Caki2 (cell line): ENCODE measurements at regions not wholly inside any gene's neighbourhood (a gene's known extent, or its start where the extent isn't known, plus 50 kb on each side); places are given as distances from the start of the nearest gene placed in this dataset.
"Not testable (repeated sequence)": the region's sequence is repeated elsewhere in the genome, so short reads cannot be mapped to it uniquely, and the experiment has no call there.

Experiments
- DNase-seq: peaks from one replicate; pipeline ENCODE4 v3.0.0-alpha.2; 2015; ENCODE audit warnings: low read depth
- in situ Hi-C: cut with HindIII; loops from 2 replicates; pipeline ENCODE4 v1.10.0; 2016; ENCODE audit warnings: low sequenced_read_pairs, low pct_unique_long_range_greater_than_20kb, mixed read lengths

DNA sequence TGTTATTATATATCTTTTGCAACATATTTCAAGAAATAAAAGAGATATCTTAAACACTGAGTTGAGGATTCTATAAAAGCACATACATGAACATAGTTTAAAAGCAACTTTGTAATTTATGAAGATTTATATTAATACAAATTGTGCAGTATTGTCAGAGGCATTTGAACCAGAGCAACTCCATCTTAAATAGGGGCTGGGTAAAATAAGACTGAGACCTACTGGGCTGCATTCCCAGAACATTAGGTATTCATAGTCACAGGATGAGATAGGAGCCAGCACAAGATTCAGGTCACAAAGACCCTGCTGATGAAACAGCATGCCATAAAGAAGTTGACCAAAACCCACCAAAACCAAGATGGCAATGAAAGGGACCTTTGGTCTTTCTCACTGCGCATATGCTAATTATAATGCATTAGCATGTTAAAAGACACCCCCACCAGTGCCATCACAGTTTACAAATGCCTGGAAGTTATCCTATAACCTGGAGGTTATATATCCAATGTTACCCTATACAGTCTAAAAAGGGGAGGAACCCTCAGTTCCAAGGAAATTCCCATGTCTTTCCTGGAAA is 320.2 kb downstream of the FAM170A start:
- in situ Hi-C loops, result no loop called here
- no peak for DNase-seq

DNA sequence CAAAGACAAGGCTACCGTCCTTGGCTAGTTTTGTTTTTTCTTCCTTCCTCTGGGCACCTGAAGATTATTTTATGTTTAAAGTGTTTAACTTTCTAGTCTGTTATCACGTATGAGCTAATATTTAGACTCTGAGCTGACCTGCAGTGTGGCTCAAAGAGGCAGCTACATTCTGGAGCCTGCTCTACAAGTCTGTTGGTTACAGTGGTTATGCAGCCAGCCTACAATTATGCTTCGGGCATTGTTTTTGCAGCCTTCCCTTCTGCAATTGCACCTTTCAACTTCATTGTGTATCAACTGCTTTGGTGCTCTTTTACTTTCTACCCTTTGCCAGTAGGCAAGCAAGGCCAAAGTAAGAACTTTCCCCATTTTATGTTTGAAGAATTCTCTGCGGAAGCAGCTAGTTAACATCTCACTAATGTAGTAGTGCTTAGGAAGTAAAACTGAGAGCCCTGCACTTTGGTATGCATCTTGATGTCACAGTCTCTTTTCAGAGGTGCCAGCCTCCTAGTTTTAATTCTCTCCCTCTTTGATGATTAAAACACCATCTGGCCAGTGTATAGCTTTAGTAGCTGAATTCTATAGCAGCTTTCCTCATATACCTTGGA is 322.1 kb downstream of the FAM170A start:
- no peak for DNase-seq
- in situ Hi-C loops, result no loop called here

DNA sequence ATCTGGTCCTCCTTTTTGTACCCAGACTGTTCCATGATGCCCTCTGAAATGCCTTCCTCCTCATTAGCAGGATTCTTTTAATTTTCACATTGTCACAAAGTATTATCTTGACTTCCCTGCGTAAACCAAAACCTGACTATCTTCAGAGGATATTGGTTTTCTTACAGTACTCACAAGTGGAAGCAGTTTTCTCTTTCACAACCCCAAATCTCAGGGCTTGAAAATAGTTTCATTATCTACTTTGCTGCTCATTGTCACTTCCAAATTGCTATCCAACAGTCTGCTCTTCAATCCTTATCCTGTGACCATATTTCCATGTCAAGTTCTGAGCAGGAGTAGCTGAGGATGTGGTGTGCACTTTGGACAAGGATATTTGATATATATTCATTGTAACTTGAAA is 324.1 kb downstream of the FAM170A start:
- in situ Hi-C loops, result no loop called here
- DNase-seq, result no peak

DNA sequence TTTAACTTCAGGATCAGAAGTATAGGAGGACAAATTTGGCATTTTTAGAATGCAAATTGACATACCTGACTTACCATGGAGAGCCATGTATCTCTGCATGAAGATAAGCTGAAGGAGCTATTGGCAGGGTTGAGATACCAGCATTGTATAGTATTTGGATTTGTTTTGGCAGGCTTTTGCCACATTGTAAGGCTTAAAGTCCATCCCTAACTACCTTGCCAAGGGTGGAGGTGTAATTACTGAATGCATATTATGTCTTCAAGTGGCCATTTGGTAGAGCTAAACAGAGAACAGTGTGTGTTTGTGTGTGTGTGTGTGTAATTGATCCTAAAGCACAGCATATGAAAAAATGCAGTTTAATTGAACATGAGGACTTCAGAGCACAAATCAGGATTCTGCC is 324.7 kb downstream of the FAM170A start:
- DNase-seq, result no peak
- in situ Hi-C loops, result no loop called here

DNA sequence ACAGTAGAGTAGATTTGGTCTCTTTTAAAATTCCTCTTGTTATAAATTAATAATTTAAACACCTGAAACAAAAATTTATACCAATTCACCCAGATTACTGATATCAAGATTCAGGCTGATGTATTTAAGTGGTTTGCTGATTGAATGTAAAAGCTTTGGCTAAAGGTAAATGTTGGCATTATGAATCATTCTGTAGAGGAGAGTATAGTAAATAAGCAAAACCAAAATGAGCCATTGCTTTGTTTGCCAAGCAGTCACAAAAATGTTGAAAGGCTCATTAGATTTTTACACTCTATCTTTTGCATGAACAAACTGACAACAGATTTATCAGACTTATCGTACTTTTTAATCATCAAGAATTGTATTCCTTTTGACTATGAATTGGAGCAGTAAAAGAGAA is 332.6 kb downstream of the FAM170A start:
- DNase-seq, result no peak
- in situ Hi-C loops, result no loop called here

DNA sequence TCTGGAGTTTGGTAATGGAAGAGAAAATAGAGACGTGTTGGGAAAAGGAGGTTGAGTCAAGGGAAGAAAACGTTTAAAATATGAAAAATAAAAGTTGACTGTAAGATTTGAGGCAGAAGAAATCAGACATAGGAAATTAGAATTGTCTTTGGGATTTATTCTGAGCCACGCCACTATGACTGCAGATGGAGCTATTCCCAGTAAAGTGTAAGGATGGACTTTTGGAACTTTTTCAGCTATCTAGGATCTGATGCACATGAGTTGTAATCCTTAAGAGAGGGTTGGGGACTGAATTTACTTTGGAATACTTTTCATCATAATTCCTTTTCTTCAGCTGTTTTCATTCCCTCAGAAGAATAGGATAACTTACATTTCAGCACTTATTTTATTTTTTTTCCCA is 336.7 kb downstream of the FAM170A start:
- DNase-seq, result no peak
- in situ Hi-C loops, result no loop called here

DNA sequence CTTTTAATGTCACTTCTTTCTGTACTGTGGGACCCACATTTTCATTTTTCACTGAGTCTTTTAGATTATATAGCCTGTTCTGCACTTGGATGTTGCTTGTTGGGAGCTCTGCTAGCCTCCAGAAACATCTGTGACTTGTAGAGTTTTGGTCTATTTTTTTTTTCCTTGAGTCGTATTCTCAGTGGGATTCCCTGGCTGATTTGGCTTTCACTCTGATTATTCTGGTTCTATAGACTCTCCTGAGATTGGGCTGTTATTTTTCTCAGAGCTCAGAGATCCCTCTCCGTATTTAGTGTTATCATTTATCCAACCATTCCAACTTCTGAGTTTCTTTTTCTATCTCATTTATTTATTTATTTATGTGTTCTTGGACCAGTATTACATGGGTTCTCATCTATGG is 339.3 kb downstream of the FAM170A start:
- in situ Hi-C loops, result no loop called here
- no peak for DNase-seq

DNA sequence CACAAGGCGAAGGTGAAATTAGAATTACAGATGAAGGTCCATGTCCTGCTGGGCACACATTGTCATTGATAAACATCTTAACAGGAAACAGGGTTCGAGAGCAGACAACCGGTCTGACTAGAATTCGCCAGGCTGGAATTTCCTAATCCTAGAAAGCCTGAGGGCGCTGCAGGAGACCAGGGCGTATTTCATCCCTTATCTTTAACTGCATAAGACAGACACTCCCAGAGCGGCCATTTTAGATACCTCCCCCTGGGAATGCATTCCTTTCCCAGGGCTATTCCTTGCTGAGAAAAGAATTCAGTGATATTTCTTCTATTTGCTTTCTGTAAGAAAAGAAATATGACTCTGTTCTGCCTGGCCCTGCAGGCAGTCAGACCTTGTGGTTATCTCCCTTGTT is 357.7 kb downstream of the FAM170A start:
- in situ Hi-C loops, DNase-seq: not testable (repeated sequence)

DNA sequence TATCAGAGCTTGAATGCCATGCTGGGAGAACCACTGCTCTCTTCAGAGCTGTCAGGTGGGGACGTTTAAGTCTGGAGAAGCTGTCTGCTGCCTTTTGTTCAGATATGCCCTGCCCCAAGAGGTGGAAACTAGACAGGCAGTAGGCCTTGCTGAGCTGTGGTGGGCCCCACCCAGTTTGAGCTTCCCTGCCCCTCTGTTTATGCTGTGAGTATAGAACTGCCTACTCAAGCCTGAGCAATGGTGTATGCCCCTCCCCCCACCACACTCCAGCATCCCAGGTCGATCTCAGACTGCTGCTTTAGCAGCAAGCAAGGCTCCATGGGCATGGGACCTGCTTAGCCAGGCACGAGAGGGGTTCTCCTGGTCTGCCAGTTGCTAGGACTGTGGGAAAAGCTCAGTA is 362.3 kb downstream of the FAM170A start:
- in situ Hi-C loops, result no loop called here
- DNase-seq, result no peak

DNA sequence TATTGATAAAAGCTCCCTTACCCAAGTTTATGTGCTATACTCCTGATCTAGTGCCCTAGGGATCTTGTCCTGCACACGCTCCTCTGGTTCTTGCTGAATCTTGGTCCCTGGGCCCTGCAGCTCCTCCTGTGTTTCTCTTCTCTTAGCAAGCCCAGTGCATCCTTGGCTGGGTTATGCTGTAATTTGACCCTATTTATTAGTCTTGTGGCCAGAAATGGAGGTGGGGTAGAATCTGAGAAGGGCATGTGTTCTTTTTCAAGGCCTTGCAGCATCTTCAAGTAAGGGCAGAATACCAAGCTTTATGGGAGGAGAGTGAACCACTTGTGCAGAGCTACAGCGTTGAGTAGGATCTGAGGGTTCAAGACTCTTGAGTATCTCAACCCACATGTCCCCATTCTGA is 366.8 kb downstream of the FAM170A start:
- no peak for DNase-seq
- in situ Hi-C loops, result no loop called here

DNA sequence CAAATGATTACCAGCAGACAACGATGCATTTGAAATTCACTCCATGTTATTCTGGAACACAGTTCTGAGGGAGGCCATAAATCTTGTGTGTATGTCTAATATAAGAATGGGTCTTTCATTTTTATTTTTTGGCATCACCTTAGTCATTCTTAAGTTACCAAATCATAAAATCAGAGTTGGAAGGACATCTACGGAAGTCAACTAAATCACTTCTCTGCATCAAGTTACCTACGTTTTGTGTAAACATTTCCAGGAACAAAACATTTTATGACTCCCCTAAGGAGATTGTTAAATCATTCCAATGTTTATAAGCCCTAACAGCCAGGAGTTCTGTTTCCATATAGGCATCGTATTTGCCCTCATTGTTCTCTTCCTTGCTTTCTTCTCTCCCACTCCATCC is 378.2 kb downstream of the FAM170A start:
- no peak for DNase-seq
- in situ Hi-C loops, result no loop called here

DNA sequence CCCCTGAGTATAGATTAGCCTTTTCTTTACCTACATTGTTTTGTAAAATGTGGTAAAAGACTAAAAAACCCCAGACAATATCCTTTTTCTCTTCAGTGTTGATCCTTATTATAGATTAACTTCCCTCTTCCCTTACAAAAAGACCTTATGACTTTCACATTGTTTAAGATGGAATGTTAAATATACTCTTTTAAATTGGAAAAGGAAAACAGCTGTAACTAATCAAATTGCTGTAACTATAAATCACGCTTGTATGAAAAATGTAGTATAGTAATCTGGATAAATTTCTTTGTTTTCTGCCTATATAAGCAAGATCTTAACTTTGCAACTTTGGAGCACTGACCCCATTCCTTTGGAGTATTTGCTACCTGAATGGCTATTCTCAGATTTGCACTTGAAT is 383.1 kb downstream of the FAM170A start:
- DNase-seq, result no peak
- in situ Hi-C loops, result no loop called here

DNA sequence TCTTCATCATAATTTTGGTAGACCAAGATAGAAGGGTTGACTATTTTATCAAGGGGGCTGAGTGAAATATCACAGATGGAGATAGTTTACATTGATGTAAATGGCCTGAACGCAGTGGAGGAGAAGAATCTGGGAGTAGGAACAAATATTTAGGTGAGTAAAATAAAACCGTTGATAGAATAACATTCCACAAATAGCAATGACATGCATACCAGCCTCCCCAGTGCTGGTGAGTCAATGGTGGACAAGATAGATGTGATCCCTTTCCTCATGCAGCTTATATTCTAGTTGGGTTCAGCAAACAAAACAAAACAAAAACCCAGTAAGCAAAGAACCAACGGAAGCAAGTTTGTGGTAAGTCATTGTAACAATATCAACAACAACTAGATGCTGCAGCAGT is 385.2 kb downstream of the FAM170A start:
- in situ Hi-C loops, result no loop called here
- no peak for DNase-seq

DNA sequence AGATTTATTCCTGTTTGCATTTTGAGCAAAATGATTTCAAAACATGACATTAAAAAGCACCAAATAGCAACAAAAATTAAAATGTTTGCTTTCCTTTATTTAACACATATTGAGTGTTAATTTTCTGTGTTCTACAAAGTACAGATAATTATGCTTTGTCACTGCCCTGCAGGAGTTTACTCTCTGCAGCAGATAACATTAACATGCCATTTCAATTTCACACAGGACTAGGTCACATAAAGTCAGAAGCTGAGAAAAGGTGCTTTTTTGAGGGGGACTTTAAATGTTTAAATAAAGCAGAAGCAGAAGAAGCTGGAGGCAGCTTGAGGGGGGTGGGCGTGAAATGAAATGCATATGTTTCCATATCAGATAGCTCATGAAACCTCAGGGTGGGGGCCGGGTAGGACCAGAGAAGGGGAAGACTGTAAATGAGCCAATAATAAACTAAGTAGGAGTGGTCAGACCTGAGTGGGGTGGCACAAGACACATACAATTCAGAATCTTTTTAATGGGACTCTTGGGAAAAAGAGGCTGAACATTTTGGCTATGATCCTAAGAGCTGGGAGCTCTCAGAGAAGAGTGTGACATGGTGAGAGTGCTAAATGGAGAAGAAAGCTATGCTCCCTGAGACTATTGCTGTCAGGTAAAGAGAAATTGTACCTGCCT is 387.5 kb downstream of the FAM170A start:
- in situ Hi-C loops, result no loop called here
- DNase-seq, result no peak

DNA sequence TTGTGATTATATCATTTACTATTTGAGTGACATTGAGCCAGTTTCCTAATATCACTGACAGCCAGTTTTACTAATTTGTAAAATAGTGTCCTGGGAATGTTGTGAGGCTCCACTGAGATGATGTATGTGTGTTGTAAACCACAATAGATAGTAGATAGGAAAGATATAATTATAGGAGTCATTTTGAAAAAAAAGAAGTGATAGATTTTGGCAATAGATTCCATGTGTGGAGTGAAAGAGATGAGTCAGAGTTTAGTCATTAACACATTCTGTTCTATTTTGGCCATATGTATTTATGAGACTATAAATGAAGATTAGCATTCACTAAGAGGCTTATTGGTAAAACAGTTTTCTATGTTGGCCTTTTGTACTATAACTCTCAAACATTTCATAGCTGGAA is 388.2 kb downstream of the FAM170A start:
- in situ Hi-C loops, result no loop called here
- DNase-seq, result no peak

DNA sequence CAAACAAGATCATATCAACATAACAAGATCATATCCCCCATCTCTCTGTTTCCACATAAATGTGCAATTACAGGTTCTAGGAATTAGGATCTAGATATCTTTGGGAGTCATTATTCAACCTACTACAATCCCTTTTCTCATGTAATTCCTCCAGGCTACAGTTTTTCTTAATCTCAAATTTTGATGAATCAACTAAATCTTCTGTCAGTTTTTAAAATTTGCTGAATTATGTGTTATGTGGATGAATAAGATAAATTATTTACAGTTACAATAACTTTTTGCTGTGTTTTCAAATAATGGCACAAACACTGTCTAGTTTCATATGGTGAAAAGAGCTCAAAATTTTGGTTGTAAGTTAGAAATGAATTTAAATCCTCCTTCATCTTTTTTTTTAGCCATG is 405.8 kb downstream of the FAM170A start:
- DNase-seq, result no peak
- in situ Hi-C loops, result no loop called here

DNA sequence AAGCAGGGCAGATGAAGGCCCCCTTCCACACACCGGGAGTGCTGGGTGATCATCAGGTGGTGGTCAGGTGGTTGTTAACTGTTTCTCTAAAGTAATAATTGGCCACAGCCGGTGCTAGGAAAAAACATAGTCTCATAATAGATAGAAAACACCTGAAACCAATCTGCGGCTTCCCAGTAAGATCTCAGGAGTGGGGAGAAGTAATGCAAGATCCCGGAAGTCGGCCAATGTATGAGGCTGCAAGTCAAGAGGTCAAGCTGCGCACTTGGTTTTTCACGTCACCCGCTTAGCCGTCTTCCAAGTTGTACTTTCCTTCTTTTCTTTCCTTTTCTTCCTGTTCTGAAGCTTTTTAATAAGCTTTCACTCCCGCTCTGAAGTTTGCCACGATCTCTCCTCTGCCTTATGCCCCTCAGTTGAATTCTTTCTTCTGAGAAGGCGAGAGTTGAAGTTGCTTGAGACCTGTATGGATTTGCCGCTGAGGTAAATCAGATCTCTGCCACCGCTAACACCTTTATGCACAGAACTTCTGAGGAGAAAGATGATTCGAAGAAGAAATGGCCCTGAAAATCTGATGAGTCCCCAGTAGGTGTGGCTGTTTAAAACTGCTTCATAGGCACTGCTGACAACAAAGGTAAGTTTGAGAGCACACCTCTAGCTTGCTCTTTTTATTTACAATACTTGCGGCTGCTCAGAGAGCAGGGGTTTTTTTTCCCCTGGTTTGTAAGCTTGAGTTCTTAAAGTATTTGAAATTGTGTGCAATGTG is 406.6 kb downstream of the FAM170A start:
- no peak for DNase-seq
- in situ Hi-C loops, result no loop called here

DNA sequence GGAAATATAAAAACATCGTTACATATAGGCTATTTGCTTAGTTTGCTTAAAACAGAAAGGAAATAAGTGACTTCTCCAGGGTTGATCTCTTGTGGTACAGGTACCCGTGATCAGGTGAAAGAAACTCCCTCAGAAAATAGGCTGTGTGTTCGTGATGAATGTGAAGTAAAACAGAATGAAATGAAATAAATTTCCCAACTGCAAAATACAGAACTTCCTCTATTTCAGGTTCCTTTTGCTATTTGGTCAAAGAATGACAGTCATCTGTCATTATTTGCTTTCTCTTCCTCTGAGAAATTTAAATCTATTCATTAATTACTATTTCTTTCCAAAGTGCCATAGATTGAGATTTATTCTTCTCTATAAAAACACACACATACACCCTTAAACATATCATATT is 408.1 kb downstream of the FAM170A start:
- in situ Hi-C loops, result no loop called here
- DNase-seq, result no peak

DNA sequence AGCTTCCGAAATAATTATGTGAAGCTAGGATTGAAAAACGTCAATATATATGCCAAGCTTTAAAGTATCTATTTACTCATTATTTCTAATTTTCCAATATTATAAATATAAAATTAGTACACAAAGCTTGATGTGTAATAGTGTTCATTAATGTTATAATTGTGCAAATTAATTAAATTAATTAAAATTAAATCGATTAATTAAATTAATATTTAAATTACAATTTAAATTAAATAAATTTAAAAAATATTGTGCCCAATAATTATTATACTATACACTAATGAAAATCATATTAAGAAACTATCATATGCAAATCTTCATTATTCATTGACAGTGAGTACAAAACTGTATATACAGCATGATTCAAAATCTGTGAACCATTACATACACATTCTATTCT is 409.8 kb downstream of the FAM170A start:
- no peak for DNase-seq
- in situ Hi-C loops, result no loop called here
